Progenitor cell of endocrine pancreas (in vitro differentiated cells): ENCODE measurements at regions not wholly inside any gene's neighbourhood (a gene's known extent, or its start where the extent isn't known, plus 50 kb on each side); places are given as distances from the start of the nearest gene placed in this dataset.

Source experiments
- DNase-seq: peaks from one replicate; pipeline ENCODE4 v3.0.0; 2021; ENCODE audit warnings: low spot score; ENCODE audit not compliant: unreplicated experiment
- H3K27ac Mint-ChIP-seq: 2 replicates; pipeline ENCODE4 v1.8.0; 2021; ENCODE audit warnings: mild to moderate bottlenecking, moderate library complexity, mixed read lengths
- H3K27me3 Mint-ChIP-seq: 2 replicates; pipeline ENCODE4 v1.8.0; 2021; ENCODE audit warnings: mixed read lengths
- H3K36me3 Mint-ChIP-seq: 2 replicates; pipeline ENCODE4 v1.8.0; 2022; ENCODE audit warnings: mixed read lengths; ENCODE audit not compliant: insufficient read depth
- H3K4me1 Mint-ChIP-seq: 2 replicates; pipeline ENCODE4 v1.8.0; 2021; ENCODE audit warnings: low read depth, mixed read lengths
- H3K4me3 Mint-ChIP-seq: 2 replicates; pipeline ENCODE4 v1.8.0; 2021; ENCODE audit warnings: low read depth, mild to moderate bottlenecking, moderate library complexity, mixed read lengths
- H3K9me3 Mint-ChIP-seq: 2 replicates; pipeline ENCODE4 v1.8.0; 2021; ENCODE audit warnings: low read depth, mixed read lengths
- TF ChIP-seq, protein P1 (sequence below): fragments of 200-600 bp; sonication (generic); IDR thresholded peaks from one replicate; pipeline ENCODE4 v1.5.0; 2021; ENCODE audit warnings: antibody characterized with exemption, mild to moderate bottlenecking; ENCODE audit not compliant: unreplicated experiment

DNA sequence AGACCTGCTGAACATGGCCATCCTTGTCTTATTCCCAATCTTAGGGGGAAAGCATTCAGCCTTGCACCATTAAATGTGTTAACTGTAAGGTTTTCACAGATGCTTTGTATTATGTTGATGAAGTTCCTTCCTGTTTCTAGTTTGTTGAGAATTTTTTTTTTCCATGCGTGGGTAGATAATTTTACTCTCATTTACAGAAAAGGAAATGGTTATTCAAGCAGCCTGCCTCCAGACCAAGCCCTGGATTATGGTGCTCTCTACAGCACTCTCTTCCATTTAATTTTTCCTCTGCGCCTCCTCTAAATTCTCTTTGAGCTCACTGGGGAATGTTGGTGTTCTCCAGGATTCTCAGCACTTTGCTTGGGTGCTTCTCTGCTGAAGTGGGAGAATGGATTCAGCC, 179.3 kb upstream of the PZP start:
- Mint-ChIP-seq H3K4me3 (no peak overlapping the region), H3K9me3 (no peaks in the 10 kb centered on the region), H3K4me1 (peaks cover 17% of the 10 kb centered on the region), H3K36me3 (no peaks in the 10 kb centered on the region), H3K27ac (no peak overlapping the region), H3K27me3 (no peaks in the 10 kb centered on the region)
- TF ChIP-seq, protein P1, sequence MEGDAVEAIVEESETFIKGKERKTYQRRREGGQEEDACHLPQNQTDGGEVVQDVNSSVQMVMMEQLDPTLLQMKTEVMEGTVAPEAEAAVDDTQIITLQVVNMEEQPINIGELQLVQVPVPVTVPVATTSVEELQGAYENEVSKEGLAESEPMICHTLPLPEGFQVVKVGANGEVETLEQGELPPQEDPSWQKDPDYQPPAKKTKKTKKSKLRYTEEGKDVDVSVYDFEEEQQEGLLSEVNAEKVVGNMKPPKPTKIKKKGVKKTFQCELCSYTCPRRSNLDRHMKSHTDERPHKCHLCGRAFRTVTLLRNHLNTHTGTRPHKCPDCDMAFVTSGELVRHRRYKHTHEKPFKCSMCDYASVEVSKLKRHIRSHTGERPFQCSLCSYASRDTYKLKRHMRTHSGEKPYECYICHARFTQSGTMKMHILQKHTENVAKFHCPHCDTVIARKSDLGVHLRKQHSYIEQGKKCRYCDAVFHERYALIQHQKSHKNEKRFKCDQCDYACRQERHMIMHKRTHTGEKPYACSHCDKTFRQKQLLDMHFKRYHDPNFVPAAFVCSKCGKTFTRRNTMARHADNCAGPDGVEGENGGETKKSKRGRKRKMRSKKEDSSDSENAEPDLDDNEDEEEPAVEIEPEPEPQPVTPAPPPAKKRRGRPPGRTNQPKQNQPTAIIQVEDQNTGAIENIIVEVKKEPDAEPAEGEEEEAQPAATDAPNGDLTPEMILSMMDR, result no peak
- DNase-seq, result no peak

DNA sequence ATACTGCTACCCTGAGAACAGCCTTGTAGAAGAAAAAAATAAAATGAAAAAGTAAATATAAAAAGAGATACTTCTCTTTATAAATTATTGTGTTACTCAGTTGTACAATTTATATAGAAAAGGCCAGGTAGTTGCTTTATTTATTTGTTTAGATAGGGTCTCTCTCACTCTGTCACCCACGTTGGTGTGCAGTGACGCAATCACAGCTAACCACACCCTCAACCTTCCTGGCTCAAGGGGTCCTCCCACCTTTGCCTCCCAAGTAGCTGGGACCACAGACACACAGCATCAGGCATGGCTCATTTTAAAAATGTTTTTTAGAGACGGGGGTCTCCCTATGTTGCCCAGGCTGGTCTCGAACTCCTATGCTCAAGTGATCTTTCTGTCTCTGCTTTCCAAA, 175.4 kb upstream of the PZP start:
- Mint-ChIP-seq H3K27me3 (peaks cover 6% of the 10 kb centered on the region), H3K27ac (no peak overlapping the region), H3K36me3 (no peaks in the 10 kb centered on the region), H3K9me3 (no peaks in the 10 kb centered on the region), H3K4me1 (peaks cover 7% of the 10 kb centered on the region), H3K4me3 (no peak overlapping the region)
- TF ChIP-seq, protein P1, result no peak
- no peak for DNase-seq

DNA sequence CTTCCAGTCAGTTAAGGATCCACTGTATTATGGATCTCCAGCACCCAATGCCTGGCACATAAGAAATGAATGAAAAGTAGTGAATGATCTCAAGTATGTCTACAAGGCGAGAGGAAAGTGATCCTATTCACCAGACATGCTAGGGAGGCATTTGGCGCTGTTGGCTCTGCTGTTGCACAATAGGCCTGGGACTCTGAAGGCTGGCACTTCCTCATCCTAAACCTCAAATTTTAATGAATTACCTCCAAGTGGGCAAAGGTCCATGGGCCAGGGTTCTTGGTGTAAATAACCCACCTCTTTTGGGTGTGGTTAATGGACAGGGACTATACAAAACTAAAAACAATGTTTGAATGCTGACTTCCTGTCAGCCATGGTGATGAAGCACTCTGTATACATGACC, 173.4 kb upstream of the PZP start:
- TF ChIP-seq, protein P1, result no peak
- Mint-ChIP-seq H3K36me3 (no peaks in the 10 kb centered on the region), H3K4me3 (no peak overlapping the region), H3K9me3 (no peaks in the 10 kb centered on the region), H3K27me3 (peaks cover 8% of the 10 kb centered on the region), H3K27ac (no peak overlapping the region), H3K4me1 (no peaks in the 10 kb centered on the region)
- DNase-seq, result no peak

DNA sequence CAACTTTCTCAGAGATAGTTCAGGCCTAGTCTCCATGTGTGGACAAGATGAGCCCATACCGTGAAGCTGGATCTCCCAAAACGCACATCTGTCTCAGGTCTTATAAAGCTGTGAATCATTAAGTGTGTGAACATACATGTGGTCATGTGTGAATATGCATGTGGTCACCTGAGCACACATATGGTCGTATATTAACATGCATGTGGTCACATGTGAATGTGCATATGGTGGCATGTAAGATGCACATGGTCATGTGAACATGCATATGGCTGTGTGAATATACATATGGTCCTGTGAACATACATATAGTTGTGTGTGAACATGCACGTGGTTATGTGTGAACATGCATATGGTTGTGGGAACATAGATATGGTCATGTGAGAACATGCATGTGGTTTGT, 172.5 kb upstream of the PZP start:
- Mint-ChIP-seq H3K4me3 (no peak overlapping the region), H3K27ac (no peak overlapping the region), H3K27me3 (peaks cover 8% of the 10 kb centered on the region), H3K9me3 (no peaks in the 10 kb centered on the region), H3K36me3 (no peaks in the 10 kb centered on the region), H3K4me1 (no peaks in the 10 kb centered on the region)
- no peak for DNase-seq
- TF ChIP-seq, protein P1, result no peak

DNA sequence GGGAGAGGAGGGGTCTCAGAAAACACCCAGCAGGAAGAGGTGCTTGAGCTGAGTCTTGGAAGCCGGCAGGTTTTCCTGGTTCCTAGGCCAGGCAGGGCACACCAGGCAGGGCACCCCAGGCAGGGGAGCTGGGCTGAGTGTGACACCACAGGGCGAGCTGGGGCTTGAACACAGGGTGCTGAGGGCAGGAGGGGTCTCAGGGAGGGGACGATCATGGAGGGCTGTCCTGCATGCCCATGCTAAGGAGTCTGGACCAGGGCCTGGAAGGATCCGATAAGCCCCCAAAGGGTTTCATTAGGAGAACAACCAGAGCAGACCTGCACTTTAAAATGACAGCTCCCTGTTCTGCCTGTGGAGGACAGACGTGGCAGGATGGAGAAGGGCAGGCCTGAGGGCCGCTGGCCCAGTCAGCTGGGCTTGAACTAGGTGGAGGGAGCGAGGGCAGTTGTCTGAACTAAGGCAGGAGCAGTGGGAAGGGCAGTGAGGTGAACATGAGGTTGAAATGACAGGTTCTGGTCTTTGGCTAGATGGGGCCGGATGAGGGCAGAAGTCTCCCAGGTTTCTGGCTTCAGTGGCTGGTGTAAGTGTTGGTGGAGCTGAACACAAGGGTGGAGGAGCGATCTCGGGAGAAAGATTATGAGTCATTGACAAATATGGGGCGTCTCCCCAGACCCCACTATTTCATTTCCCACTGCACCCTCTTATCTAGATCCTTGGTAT, 171.0 kb upstream of the PZP start:
- TF ChIP-seq, protein P1, result no peak
- H3K9me3 Mint-ChIP-seq, result no peaks in the 10 kb centered on the region
- no peak overlapping the region for H3K27ac Mint-ChIP-seq
- H3K4me1 Mint-ChIP-seq, result no peaks in the 10 kb centered on the region
- DNase-seq, result no peak
- no peak overlapping the region for H3K4me3 Mint-ChIP-seq
- H3K36me3 Mint-ChIP-seq, result no peaks in the 10 kb centered on the region
- H3K27me3 Mint-ChIP-seq, result peaks cover 8% of the 10 kb centered on the region
